HEK293T (cell line): ENCODE measurements at regions not wholly inside any gene's neighbourhood (a gene's known extent, or its start where the extent isn't known, plus 50 kb on each side); places are given as distances from the start of the nearest gene placed in this dataset.

Experiments
- BHLHE40 ChIP-seq: fragments of 450-650 bp; IDR thresholded peaks from 2 replicates; pipeline ENCODE4 v1.6.1; 2016; ENCODE audit warnings: mild to moderate bottlenecking, moderate library complexity, borderline replicate concordance
- FOXA1 ChIP-seq: fragments of 450-650 bp; IDR thresholded peaks from 2 replicates; pipeline ENCODE4 v1.6.1; 2016; ENCODE audit warnings: mild to moderate bottlenecking
- FOXM1 ChIP-seq: fragments of 450-650 bp; IDR thresholded peaks from 2 replicates; pipeline ENCODE4 v1.6.1; 2017; ENCODE audit warnings: mild to moderate bottlenecking, borderline replicate concordance
- HDGF ChIP-seq: fragments of 450-650 bp; IDR thresholded peaks from 2 replicates; pipeline ENCODE4 v1.6.1; 2017; ENCODE audit warnings: antibody characterized with exemption, borderline replicate concordance
- LEF1 ChIP-seq: fragments of 450-650 bp; IDR thresholded peaks from 2 replicates; pipeline ENCODE4 v1.6.1; 2017; ENCODE audit warnings: mild to moderate bottlenecking, borderline replicate concordance
- SP1 ChIP-seq: fragments of 450-650 bp; IDR thresholded peaks from 2 replicates; pipeline ENCODE4 v1.6.1; 2017
- SUZ12 ChIP-seq: fragments of 450-650 bp; IDR thresholded peaks from 2 replicates; pipeline ENCODE4 v1.6.1; 2016; ENCODE audit warnings: mild to moderate bottlenecking
- TARDBP ChIP-seq: fragments of 450-650 bp; IDR thresholded peaks from 2 replicates; pipeline ENCODE4 v1.6.1; 2016
- TF ChIP-seq, protein P1 (sequence below): fragments of 450-650 bp; IDR thresholded peaks from 2 replicates; pipeline ENCODE4 v1.6.1; 2016

DNA sequence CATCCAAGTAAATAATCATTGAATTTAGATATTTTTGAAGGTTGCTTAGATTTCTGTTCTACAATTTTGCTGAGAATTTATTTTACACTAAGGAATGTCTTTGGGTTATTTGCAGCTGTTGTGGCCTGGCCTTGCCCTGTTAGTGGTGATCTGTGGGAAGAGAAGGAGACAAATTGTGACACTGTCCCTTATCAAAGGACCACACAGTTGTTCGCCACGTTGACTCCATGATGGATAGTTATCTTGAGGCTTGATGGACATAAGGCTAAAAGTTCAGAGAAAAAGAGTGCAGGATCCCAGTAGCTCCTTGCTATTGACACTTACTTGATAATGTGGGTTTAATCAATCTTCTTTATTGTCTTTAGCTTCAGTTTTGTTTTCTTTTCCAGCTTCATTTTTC, 186.6 kb upstream of the MEF2C start:
- TF ChIP-seq TARDBP (no peak), HDGF (no peak), SUZ12 (no peak), LEF1 (no peak), SP1 (no peak), BHLHE40 (no peak), FOXM1 (no peak), FOXA1 (no peak)
- TF ChIP-seq, protein P1, sequence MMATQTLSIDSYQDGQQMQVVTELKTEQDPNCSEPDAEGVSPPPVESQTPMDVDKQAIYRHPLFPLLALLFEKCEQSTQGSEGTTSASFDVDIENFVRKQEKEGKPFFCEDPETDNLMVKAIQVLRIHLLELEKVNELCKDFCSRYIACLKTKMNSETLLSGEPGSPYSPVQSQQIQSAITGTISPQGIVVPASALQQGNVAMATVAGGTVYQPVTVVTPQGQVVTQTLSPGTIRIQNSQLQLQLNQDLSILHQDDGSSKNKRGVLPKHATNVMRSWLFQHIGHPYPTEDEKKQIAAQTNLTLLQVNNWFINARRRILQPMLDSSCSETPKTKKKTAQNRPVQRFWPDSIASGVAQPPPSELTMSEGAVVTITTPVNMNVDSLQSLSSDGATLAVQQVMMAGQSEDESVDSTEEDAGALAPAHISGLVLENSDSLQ, result no peak
